ENCODE measurements at regions not wholly inside any gene's neighbourhood (a gene's known extent, or its start where the extent isn't known, plus 50 kb on each side); places are given as distances from the start of the nearest gene placed in this dataset.

GRCh38 chr2:21438949-21439348, 315.2 kb downstream of the TDRD15 start:
- DNase-seq (ENCODE audit: low read depth), result peak; percentile 65

DNA sequence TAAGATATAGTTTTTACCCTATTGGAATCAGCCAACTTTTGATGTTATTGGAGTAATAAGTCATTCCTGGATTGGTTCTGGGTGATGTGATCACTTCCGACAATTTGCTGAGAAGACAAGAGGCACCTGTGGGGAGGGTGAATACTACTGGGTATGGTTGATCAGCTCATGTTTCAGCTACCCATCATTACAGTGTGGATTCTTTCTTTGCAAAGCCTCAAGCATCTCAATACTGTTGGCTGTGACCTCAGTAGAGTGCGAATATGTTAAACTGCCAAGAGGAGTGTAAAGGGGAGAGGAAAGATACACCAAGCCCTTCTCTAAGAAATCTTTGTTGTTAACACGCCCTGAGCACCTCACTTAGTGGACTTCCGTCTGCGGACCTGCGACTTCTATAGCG, 317.7 kb downstream of the TDRD15 start:
- DNase-seq (ENCODE audit: low read depth), result no peak

GRCh38 chr2:21443494-21444105, 319.8 kb downstream of the TDRD15 start:
- no peak for DNase-seq (ENCODE audit: low read depth)

GRCh38 chr2:21449881-21450280, 326.1 kb downstream of the TDRD15 start:
- no peak for DNase-seq (ENCODE audit: low read depth)

DNA sequence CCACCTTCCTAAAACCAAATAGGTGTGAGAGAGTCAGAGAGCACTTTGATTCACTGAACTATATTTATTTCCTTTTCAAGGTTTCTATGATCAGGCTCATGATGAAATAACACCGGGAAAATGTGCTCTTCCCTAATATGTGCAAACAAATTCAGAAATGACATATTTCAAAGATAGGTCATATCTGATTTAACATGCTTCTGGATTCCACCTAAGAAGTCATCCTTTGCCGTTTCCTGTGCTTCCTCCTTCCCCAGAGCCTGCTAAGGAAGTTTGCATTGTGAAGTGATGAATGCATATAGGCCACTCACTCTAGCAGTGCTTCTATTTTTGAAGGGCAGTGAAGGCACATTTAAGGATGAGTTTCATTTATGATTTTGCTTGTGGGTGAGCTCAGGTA, 327.6 kb downstream of the TDRD15 start:
- no peak for DNase-seq (ENCODE audit: low read depth)

GRCh38 chr2:21452263-21452662, 328.5 kb downstream of the TDRD15 start:
- DNase-seq (ENCODE audit: low read depth), result no peak

GRCh38 chr2:21452678-21453077, 328.9 kb downstream of the TDRD15 start:
- DNase-seq (ENCODE audit: low read depth), result no peak

- no peak for DNase-seq (ENCODE audit: low read depth)
Observed at GRCh38 chr2:21453723-21454450, 330.1 kb downstream of the TDRD15 start.

GRCh38 chr2:21454839-21455238, 331.1 kb downstream of the TDRD15 start:
- no peak for DNase-seq (ENCODE audit: low read depth)

DNA sequence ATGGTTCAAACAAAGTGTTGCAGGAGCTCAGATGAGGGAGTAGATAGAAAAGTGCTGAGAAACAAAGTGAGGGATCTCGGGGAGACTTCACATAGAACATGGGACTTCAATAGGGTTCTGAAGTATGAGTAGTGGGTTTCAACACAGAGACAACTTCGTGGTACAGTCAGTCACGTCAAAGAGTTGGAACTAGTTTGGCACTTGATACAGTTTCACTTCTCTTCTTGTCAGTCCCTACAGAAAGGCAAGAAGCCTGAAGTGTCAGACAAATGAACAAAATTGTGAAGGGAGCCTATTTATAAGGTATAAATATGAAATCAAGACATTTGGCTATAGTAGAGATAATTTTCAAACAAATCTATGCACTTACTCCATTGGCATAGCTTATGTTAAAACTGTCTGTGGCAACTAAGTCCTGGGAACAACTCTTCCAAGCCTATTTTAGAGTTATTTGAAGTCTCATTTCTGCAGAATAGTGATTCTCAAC, 338.0 kb downstream of the TDRD15 start:
- DNase-seq (ENCODE audit: low read depth), result no peak

DNA sequence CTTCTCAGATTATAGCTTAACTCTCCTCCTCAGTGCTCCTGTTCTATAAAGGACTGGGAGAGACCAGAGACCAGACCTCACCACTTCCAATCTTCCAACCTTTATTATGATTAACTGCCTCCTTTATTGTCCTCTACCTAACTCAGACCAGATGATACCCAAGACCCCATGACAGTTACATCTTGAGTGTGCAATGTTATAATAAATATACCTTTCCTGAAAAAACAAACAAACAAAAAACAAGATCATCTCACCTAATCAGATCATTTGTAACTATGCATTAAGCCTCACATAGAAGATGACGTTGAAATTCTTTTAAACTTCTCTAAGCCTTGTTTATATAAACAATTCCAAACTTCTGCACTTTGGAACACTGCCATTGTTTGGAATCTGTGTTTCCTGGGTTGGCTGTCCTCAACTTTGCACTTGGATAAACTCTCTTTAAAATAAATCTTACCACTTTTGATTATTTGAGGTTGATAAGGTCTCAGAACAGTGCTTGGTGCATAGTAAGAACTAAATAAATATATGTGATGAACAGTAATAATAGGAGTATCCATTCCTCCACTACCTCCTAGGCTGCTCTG, 342.7 kb downstream of the TDRD15 start:
- DNase-seq (ENCODE audit: low read depth), result no peak

- no peak for DNase-seq (ENCODE audit: low read depth)
Observed at GRCh38 chr2:21467280-21467818, 343.6 kb downstream of the TDRD15 start.

DNA sequence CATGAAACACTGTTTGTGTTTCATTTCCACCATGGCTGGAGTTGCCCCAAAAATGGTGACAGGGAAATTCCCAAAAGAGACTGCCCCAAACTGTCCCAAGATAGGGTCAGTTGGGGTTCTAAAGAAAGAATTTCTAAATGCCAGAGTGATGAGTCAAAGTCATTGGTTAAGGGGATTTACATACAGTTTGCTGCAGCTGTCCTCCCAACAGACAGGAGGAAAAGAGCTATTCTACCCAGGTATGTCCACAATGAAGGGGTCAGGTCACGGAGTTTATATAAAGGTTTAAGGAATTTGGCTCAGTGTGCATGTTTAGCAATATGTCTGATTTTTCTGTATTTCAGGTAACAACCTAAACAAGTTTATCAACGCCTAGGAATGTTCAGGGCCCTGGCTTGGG, 344.1 kb downstream of the TDRD15 start:
- DNase-seq (ENCODE audit: low read depth), result peak; percentile 23

GRCh38 chr2:21468624-21469023, 344.9 kb downstream of the TDRD15 start:
- DNase-seq (ENCODE audit: low read depth), result no peak

GRCh38 chr2:21469158-21469557, 345.4 kb downstream of the TDRD15 start:
- no peak for DNase-seq (ENCODE audit: low read depth)

DNA sequence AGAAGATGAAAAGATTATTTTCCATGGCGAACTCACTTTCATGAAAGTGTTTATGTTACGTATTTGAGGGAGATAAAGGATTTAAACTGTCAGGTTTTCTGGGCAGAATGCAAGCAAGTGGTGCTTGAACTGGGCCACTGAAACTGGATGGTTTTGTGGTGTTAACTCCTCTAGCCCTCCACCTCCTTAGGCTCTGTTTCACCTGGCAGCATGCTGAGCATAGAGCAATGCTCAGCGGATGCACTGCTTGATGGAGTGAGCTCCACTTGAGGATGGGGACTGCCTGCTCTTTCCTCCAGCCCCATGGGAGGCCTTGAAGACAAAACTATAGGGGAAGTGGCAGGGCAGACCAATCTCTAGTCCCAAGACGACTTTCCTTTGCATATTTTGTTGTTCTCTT, 345.8 kb downstream of the TDRD15 start:
- no peak for DNase-seq (ENCODE audit: low read depth)

DNA sequence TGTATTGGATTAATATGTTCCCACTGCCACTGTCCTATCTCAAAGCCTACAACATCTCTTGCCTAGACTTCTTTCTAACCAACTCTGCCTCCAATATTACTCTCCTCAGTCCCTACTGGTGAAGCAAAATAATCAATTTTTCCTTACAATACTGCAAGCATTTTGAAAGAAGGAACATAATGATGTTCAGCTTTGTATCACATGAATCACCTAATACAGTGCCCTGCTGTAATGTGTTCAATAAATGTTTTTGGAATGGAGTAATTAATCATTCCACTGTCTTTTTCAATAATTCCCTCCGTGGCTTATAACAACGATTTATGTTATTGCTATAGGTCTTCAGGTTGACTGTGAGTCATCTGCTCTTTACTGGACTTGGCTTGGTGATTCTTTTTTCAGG, 356.4 kb downstream of the TDRD15 start:
- DNase-seq (ENCODE audit: low read depth), result no peak

GRCh38 chr2:21484643-21485042, 360.9 kb downstream of the TDRD15 start:
- no peak for DNase-seq (ENCODE audit: low read depth)

GRCh38 chr2:21486445-21486844, 362.7 kb downstream of the TDRD15 start:
- DNase-seq (ENCODE audit: low read depth), result no peak

DNA sequence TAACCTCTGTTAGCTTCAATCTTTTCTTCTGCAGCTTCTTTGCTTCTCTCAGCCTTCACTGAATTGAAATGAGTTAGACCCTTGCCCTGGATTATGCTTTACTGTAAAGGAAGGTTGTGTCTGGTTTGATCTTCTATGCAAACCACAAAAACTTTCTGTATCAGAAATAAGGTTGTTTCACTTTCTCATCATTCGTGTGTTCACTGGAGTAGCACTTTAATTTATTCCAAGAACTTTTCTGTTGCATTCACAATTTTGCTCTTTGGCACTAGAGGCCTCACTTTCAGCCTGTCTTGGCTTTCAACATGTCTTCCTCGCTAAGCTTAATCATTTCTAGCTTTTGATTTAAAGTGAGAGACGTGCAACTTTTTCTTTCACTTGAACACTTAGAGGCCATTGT, 365.3 kb downstream of the TDRD15 start:
- no peak for DNase-seq (ENCODE audit: low read depth)

GRCh38 chr2:21498016-21498415, 374.2 kb downstream of the TDRD15 start:
- DNase-seq (ENCODE audit: low read depth), result no peak

GRCh38 chr2:21500401-21500945, 376.7 kb downstream of the TDRD15 start:
- no peak for DNase-seq (ENCODE audit: low read depth)

Data from non-pigmented ciliary epithelial cell (primary cell).